HCT116 (cell line): ENCODE measurements at regions not wholly inside any gene's neighbourhood (a gene's known extent, or its start where the extent isn't known, plus 50 kb on each side); places are given as distances from the start of the nearest gene placed in this dataset.

Source experiments
- ATAC-seq: fragments of 200-7000 bp; cut with Tn5 transposase; 2 replicates; pipeline ENCODE4 v1.9.1; 2020; ENCODE audit warnings: mild to moderate bottlenecking, moderate library complexity
- BruUV-seq: library from RNA; stranded (reverse); fragments of 400-500 nt; replicated peaks from 2 replicates; lab custom pipeline; 2021; lab: Mats Ljungman, UMichigan
- CTCF ChIA-PET: fragments of 300-600 bp; sonication (Branson Sonifier 250); formaldehyde crosslinking; loops from one replicate; lab custom pipeline; 2021; ENCODE audit warnings: antibody characterized with exemption; lab: Charles Lee
- POLR2A ChIA-PET: fragments of 300-600, 350-600 bp; sonication (Branson Sonifier 250); formaldehyde crosslinking; loops from one replicate; lab custom pipeline; 2021; ENCODE audit warnings: antibody characterized with exemption; lab: Charles Lee
- RAD21 ChIA-PET, 2 experiments: fragments of 300-600 bp; sonication (Branson Sonifier 250); formaldehyde crosslinking; loops; one replicate each; lab custom pipeline; 2023; ENCODE audit warnings: low total read pairs in 2 of 2; ENCODE audit not compliant: uncharacterized antibody in 2 of 2, unreplicated experiment in 2 of 2, low non-redundant PET in 1 of 2; lab: Charles Lee
- DNase-seq: peaks from one replicate; pipeline ENCODE4 v3.0.0-alpha.2; 2010; ENCODE audit warnings: low read depth, low spot score
- H2AFZ ChIP-seq: fragments of 200-600 bp; shearing (Covaris generic), sonication (generic); 2 replicates; pipeline ENCODE4 v1.6.1; 2017; ENCODE audit warnings: low read depth, mixed run types, mixed read lengths, antibody characterized with exemption, low read length; ENCODE audit not compliant: poor library complexity, severe bottlenecking
- H3K27ac ChIP-seq: 2 replicates; pipeline ENCODE4 v1.5.1; 2012; ENCODE audit warnings: low read depth, low read length
- H3K27me3 ChIP-seq: fragments of 200-600 bp; sonication (generic); 2 replicates; pipeline ENCODE4 v1.6.1; 2016; ENCODE audit warnings: mixed run types, low read length, mixed read lengths; ENCODE audit not compliant: insufficient read depth
- H3K36me3 ChIP-seq, 2 experiments: fragments of 200-500 bp in 1 of 2; fragments of 200-600 bp in 1 of 2; sonication (Bioruptor generic) in 1 of 2; sonication (generic) in 1 of 2; 2 replicates each; pipeline versions ENCODE4 v1.5.1 to v1.6.1; 2014 to 2016; ENCODE audit warnings: low read length in 2 of 2, inconsistent platforms in 1 of 2, mixed read lengths in 1 of 2, mixed run types in 1 of 2; ENCODE audit not compliant: insufficient read depth in 2 of 2, control insufficient read depth in 1 of 2
- H3K4me1 ChIP-seq, 2 experiments: fragments of 200-600 bp in 1 of 2; sonication (generic) in 1 of 2; 2 replicates each; pipeline versions ENCODE4 v1.5.1 to v1.6.1; 2012 to 2017; ENCODE audit warnings: low read length in 2 of 2, inconsistent platforms in 1 of 2, mild to moderate bottlenecking in 1 of 2, mixed read lengths in 1 of 2, mixed run types in 1 of 2, moderate library complexity in 1 of 2; ENCODE audit not compliant: insufficient read depth in 2 of 2, control insufficient read depth in 1 of 2
- H3K4me2 ChIP-seq: fragments of 200-600 bp; sonication (generic); 2 replicates; pipeline ENCODE4 v1.6.1; 2017; ENCODE audit warnings: mixed run types, low read length, mixed read lengths
- H3K4me3 ChIP-seq, 2 experiments: fragments of 200-600 bp in 1 of 2; sonication (generic) in 1 of 2; replicated peaks in 1 of 2; 2 replicates each; pipeline ENCODE4 v1.5.1; 2011 to 2016; ENCODE audit warnings: low read length in 2 of 2, control low read depth in 1 of 2, low read depth in 1 of 2, mild to moderate bottlenecking in 1 of 2, mixed read lengths in 1 of 2, mixed run types in 1 of 2
- H3K79me2 ChIP-seq: fragments of 200-600 bp; sonication (generic); 2 replicates; pipeline ENCODE4 v1.6.1; 2017; ENCODE audit warnings: mild to moderate bottlenecking, mixed run types, low read length, moderate library complexity, mixed read lengths; ENCODE audit not compliant: insufficient read depth
- H3K9ac ChIP-seq: fragments of 200-600 bp; sonication (generic); 2 replicates; pipeline ENCODE4 v1.6.1; 2016; ENCODE audit warnings: low read length, mixed read lengths
- H3K9me2 ChIP-seq: fragments of 200-600 bp; sonication (generic), shearing (Covaris generic); 2 replicates; pipeline ENCODE4 v1.6.1; 2017; ENCODE audit warnings: mixed run types, mild to moderate bottlenecking, moderate library complexity; ENCODE audit not compliant: insufficient read depth
- H3K9me3 ChIP-seq, 2 experiments: fragments of 200-500 bp in 1 of 2; fragments of 200-600 bp in 1 of 2; sonication (Bioruptor generic) in 1 of 2; sonication (generic) in 1 of 2; 2 replicates each; pipeline ENCODE4 v1.6.1; 2014 to 2017; ENCODE audit warnings: low read length in 2 of 2, mixed read lengths in 2 of 2, inconsistent platforms in 1 of 2, low read depth in 1 of 2, mild to moderate bottlenecking in 1 of 2, mixed run types in 1 of 2, moderate library complexity in 1 of 2; ENCODE audit not compliant: control insufficient read depth in 1 of 2, insufficient read depth in 1 of 2
- H4K20me1 ChIP-seq: fragments of 200-600 bp; sonication (generic), shearing (Covaris generic); 2 replicates; pipeline ENCODE4 v1.6.1; 2017; ENCODE audit warnings: mixed run types, mild to moderate bottlenecking, moderate library complexity; ENCODE audit not compliant: insufficient read depth
- CEBPB ChIP-seq: IDR thresholded peaks from 2 replicates; pipeline ENCODE4 v1.6.1; 2012; ENCODE audit warnings: low read depth
- EGR1 ChIP-seq: IDR thresholded peaks from 2 replicates; pipeline ENCODE4 v1.6.1; 2012; ENCODE audit warnings: low read depth
- ELF1 ChIP-seq: IDR thresholded peaks from 2 replicates; pipeline ENCODE4 v1.6.1; 2012; ENCODE audit warnings: low read depth, borderline replicate concordance
- FOSL1 ChIP-seq: IDR thresholded peaks from 2 replicates; pipeline ENCODE4 v1.6.1; 2012; ENCODE audit warnings: low read depth
- JUND ChIP-seq: IDR thresholded peaks from 2 replicates; pipeline ENCODE4 v1.6.1; 2012
- POLR2A ChIP-seq: IDR thresholded peaks from 2 replicates; pipeline ENCODE4 v1.7.0; 2011; ENCODE audit warnings: borderline replicate concordance; ENCODE audit not compliant: insufficient read depth, insufficient read length; ENCODE audit errors: extremely low read depth
- SIN3A ChIP-seq: IDR thresholded peaks from 2 replicates; pipeline ENCODE4 v1.6.1; 2012; ENCODE audit warnings: low read depth
- SP1 ChIP-seq: IDR thresholded peaks from 2 replicates; pipeline ENCODE4 v1.6.1; 2012; ENCODE audit warnings: low read depth
- intact Hi-C: fragments of 100-400 bp; cut with micrococcal nuclease; formaldehyde crosslinking; loops from 2 replicates; pipeline ENCODE4 v1.10.0; 2022
- TF ChIP-seq, protein P1 (sequence below), 3 experiments: fragments of 200-600 bp in 1 of 3; sonication (generic) in 1 of 3; IDR thresholded peaks in 2 of 3; conservative IDR thresholded peaks in 1 of 3; 2 replicates each; pipeline ENCODE4 v1.5.1; 2012 to 2017; ENCODE audit warnings: low read depth in 2 of 3, low read length in 2 of 3, antibody characterized with exemption in 1 of 3, borderline replicate concordance in 1 of 3, control low read depth in 1 of 3, mild to moderate bottlenecking in 1 of 3, mixed read lengths in 1 of 3, mixed run types in 1 of 3, moderate library complexity in 1 of 3; ENCODE audit not compliant: insufficient read depth in 1 of 3
- TF ChIP-seq, protein P2 (sequence below): IDR thresholded peaks from 2 replicates; pipeline ENCODE4 v1.6.1; 2012; ENCODE audit warnings: low read depth

DNA sequence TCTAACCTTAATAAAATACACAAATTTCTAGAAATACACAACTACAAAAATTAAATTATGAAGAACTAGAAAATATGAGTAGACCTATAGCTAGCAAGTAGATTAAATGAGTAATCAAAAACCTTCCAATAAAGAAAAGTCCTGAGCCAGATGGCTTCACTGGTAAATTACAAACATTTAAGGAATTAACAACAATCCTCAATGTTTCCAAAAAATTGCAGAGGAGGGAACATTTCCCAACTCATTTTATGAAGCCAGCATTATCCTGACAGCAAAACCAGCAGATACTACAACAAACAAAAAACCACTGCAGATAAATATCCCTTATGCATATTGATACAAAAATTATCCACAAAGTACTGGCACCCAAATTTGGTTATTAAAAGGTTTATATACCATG, 230.9 kb downstream of the COG6 start:
- TF ChIP-seq SP1 (no peak), JUND (no peak), CEBPB (no peak), FOSL1 (no peak), ELF1 (no peak), SIN3A (no peak), EGR1 (no peak), POLR2A (no peak)
- TF ChIP-seq, protein P1, sequence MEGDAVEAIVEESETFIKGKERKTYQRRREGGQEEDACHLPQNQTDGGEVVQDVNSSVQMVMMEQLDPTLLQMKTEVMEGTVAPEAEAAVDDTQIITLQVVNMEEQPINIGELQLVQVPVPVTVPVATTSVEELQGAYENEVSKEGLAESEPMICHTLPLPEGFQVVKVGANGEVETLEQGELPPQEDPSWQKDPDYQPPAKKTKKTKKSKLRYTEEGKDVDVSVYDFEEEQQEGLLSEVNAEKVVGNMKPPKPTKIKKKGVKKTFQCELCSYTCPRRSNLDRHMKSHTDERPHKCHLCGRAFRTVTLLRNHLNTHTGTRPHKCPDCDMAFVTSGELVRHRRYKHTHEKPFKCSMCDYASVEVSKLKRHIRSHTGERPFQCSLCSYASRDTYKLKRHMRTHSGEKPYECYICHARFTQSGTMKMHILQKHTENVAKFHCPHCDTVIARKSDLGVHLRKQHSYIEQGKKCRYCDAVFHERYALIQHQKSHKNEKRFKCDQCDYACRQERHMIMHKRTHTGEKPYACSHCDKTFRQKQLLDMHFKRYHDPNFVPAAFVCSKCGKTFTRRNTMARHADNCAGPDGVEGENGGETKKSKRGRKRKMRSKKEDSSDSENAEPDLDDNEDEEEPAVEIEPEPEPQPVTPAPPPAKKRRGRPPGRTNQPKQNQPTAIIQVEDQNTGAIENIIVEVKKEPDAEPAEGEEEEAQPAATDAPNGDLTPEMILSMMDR (IDR thresholded peaks at IDR 0.05 in 2 of 3, conservative IDR thresholded peaks at IDR 0.05 in 1 of 3; ENCODE audit: borderline replicate concordance in 1 of 3, insufficient read depth in 1 of 3, low read depth in 2 of 3, low read length in 2 of 3): no peak
- TF ChIP-seq, all 23 proteins: peak for 0
- Histone ChIP-seq H3K4me1 (peaks cover 8 to 9% of the 10 kb centered on the region in 2 experiments; a peak in 3 of 4 replicates), H3K27ac (no peak overlapping the region), H4K20me1 (no peaks in the 10 kb centered on the region), H3K9ac (no peak overlapping the region), H2AFZ (no peak overlapping the region), H3K9me3 (no peaks in the 10 kb centered on the region; a peak in 1 of 4 replicates), H3K4me2 (no peak overlapping the region), H3K36me3 (no peaks in the 10 kb centered on the region), H3K9me2 (no peaks in the 10 kb centered on the region), H3K4me3 (no peak overlapping the region), H3K27me3 (no peaks in the 10 kb centered on the region), H3K79me2 (no peaks in the 10 kb centered on the region)
- ChIA-PET POLR2A (no interaction called here), CTCF (no interaction called here), RAD21 (no interaction called here)
- BruUV-seq: no TSS peak
- ATAC-seq (no peak), DNase-seq (no peak)
- intact Hi-C loops: no loop called here

DNA sequence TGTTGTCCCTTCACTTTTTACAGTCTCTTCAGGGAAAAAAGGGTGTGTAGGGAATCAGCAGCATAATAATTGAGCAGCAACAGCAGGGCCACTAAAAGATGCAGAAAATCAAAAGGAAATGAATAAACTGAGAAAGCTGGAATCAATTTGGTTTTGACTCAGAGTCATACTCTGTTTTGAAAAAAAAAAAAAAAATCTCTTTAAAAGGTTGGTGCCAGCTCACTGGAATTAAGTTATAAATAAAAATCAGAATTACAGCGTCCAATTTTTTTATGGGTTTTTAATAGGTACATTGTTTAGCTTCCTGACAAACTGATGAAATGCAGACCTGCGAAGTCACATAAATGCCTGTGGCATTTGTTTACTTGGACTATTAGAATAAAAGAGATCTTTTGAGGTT, 231.9 kb downstream of the COG6 start:
- DNase-seq: no peak
- ChIA-PET CTCF (no interaction called here), RAD21 (no interaction called here)
- no peak overlapping the region for H3K4me3 ChIP-seq
- H2AFZ ChIP-seq: no peak overlapping the region
- H3K4me1 ChIP-seq: peaks cover 8 to 9% of the 10 kb centered on the region in 2 experiments; a peak in 3 of 4 replicates
- H4K20me1 ChIP-seq: no peaks in the 10 kb centered on the region
- no peaks in the 10 kb centered on the region for H3K36me3 ChIP-seq
- no peak overlapping the region for H3K4me2 ChIP-seq
- no peaks in the 10 kb centered on the region for H3K9me2 ChIP-seq
- BruUV-seq: no TSS peak
- H3K27ac ChIP-seq: no peak overlapping the region
- no peak overlapping the region for H3K9ac ChIP-seq
- TF ChIP-seq, protein P2, sequence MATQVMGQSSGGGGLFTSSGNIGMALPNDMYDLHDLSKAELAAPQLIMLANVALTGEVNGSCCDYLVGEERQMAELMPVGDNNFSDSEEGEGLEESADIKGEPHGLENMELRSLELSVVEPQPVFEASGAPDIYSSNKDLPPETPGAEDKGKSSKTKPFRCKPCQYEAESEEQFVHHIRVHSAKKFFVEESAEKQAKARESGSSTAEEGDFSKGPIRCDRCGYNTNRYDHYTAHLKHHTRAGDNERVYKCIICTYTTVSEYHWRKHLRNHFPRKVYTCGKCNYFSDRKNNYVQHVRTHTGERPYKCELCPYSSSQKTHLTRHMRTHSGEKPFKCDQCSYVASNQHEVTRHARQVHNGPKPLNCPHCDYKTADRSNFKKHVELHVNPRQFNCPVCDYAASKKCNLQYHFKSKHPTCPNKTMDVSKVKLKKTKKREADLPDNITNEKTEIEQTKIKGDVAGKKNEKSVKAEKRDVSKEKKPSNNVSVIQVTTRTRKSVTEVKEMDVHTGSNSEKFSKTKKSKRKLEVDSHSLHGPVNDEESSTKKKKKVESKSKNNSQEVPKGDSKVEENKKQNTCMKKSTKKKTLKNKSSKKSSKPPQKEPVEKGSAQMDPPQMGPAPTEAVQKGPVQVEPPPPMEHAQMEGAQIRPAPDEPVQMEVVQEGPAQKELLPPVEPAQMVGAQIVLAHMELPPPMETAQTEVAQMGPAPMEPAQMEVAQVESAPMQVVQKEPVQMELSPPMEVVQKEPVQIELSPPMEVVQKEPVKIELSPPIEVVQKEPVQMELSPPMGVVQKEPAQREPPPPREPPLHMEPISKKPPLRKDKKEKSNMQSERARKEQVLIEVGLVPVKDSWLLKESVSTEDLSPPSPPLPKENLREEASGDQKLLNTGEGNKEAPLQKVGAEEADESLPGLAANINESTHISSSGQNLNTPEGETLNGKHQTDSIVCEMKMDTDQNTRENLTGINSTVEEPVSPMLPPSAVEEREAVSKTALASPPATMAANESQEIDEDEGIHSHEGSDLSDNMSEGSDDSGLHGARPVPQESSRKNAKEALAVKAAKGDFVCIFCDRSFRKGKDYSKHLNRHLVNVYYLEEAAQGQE: no peak
- TF ChIP-seq, all 23 proteins: peak for 0
- Histone ChIP-seq H3K79me2 (no peaks in the 10 kb centered on the region), H3K9me3 (no peaks in the 10 kb centered on the region; a peak in 1 of 4 replicates), H3K27me3 (no peaks in the 10 kb centered on the region)
- POLR2A ChIA-PET: no interaction called here
- intact Hi-C loops: no loop called here
- ATAC-seq: no peak
